HCT116 (cell line): ENCODE measurements at regions not wholly inside any gene's neighbourhood (a gene's known extent, or its start where the extent isn't known, plus 50 kb on each side); places are given as distances from the start of the nearest gene placed in this dataset.

Source experiments
- ATAC-seq: fragments of 200-7000 bp; cut with Tn5 transposase; 2 replicates; pipeline ENCODE4 v1.9.1; 2020; ENCODE audit warnings: mild to moderate bottlenecking, moderate library complexity
- BruUV-seq: library from RNA; stranded (reverse); fragments of 400-500 nt; replicated peaks from 2 replicates; lab custom pipeline; 2021; lab: Mats Ljungman, UMichigan
- CTCF ChIA-PET: fragments of 300-600 bp; sonication (Branson Sonifier 250); formaldehyde crosslinking; loops from one replicate; lab custom pipeline; 2021; ENCODE audit warnings: antibody characterized with exemption; lab: Charles Lee
- POLR2A ChIA-PET: fragments of 300-600, 350-600 bp; sonication (Branson Sonifier 250); formaldehyde crosslinking; loops from one replicate; lab custom pipeline; 2021; ENCODE audit warnings: antibody characterized with exemption; lab: Charles Lee
- RAD21 ChIA-PET, 2 experiments: fragments of 300-600 bp; sonication (Branson Sonifier 250); formaldehyde crosslinking; loops; one replicate each; lab custom pipeline; 2023; ENCODE audit warnings: low total read pairs in 2 of 2; ENCODE audit not compliant: uncharacterized antibody in 2 of 2, unreplicated experiment in 2 of 2, low non-redundant PET in 1 of 2; lab: Charles Lee
- DNase-seq: peaks from one replicate; pipeline ENCODE4 v3.0.0-alpha.2; 2010; ENCODE audit warnings: low read depth, low spot score
- H2AFZ ChIP-seq: fragments of 200-600 bp; shearing (Covaris generic), sonication (generic); 2 replicates; pipeline ENCODE4 v1.6.1; 2017; ENCODE audit warnings: low read depth, mixed run types, mixed read lengths, antibody characterized with exemption, low read length; ENCODE audit not compliant: poor library complexity, severe bottlenecking
- H3K27ac ChIP-seq: 2 replicates; pipeline ENCODE4 v1.5.1; 2012; ENCODE audit warnings: low read depth, low read length
- H3K27me3 ChIP-seq: fragments of 200-600 bp; sonication (generic); 2 replicates; pipeline ENCODE4 v1.6.1; 2016; ENCODE audit warnings: mixed run types, low read length, mixed read lengths; ENCODE audit not compliant: insufficient read depth
- H3K36me3 ChIP-seq, 2 experiments: fragments of 200-500 bp in 1 of 2; fragments of 200-600 bp in 1 of 2; sonication (Bioruptor generic) in 1 of 2; sonication (generic) in 1 of 2; 2 replicates each; pipeline versions ENCODE4 v1.5.1 to v1.6.1; 2014 to 2016; ENCODE audit warnings: low read length in 2 of 2, inconsistent platforms in 1 of 2, mixed read lengths in 1 of 2, mixed run types in 1 of 2; ENCODE audit not compliant: insufficient read depth in 2 of 2, control insufficient read depth in 1 of 2
- H3K4me1 ChIP-seq, 2 experiments: fragments of 200-600 bp in 1 of 2; sonication (generic) in 1 of 2; 2 replicates each; pipeline versions ENCODE4 v1.5.1 to v1.6.1; 2012 to 2017; ENCODE audit warnings: low read length in 2 of 2, inconsistent platforms in 1 of 2, mild to moderate bottlenecking in 1 of 2, mixed read lengths in 1 of 2, mixed run types in 1 of 2, moderate library complexity in 1 of 2; ENCODE audit not compliant: insufficient read depth in 2 of 2, control insufficient read depth in 1 of 2
- H3K4me2 ChIP-seq: fragments of 200-600 bp; sonication (generic); 2 replicates; pipeline ENCODE4 v1.6.1; 2017; ENCODE audit warnings: mixed run types, low read length, mixed read lengths
- H3K4me3 ChIP-seq, 2 experiments: fragments of 200-600 bp in 1 of 2; sonication (generic) in 1 of 2; replicated peaks in 1 of 2; 2 replicates each; pipeline ENCODE4 v1.5.1; 2011 to 2016; ENCODE audit warnings: low read length in 2 of 2, control low read depth in 1 of 2, low read depth in 1 of 2, mild to moderate bottlenecking in 1 of 2, mixed read lengths in 1 of 2, mixed run types in 1 of 2
- H3K79me2 ChIP-seq: fragments of 200-600 bp; sonication (generic); 2 replicates; pipeline ENCODE4 v1.6.1; 2017; ENCODE audit warnings: mild to moderate bottlenecking, mixed run types, low read length, moderate library complexity, mixed read lengths; ENCODE audit not compliant: insufficient read depth
- H3K9ac ChIP-seq: fragments of 200-600 bp; sonication (generic); 2 replicates; pipeline ENCODE4 v1.6.1; 2016; ENCODE audit warnings: low read length, mixed read lengths
- H3K9me2 ChIP-seq: fragments of 200-600 bp; sonication (generic), shearing (Covaris generic); 2 replicates; pipeline ENCODE4 v1.6.1; 2017; ENCODE audit warnings: mixed run types, mild to moderate bottlenecking, moderate library complexity; ENCODE audit not compliant: insufficient read depth
- H3K9me3 ChIP-seq, 2 experiments: fragments of 200-500 bp in 1 of 2; fragments of 200-600 bp in 1 of 2; sonication (Bioruptor generic) in 1 of 2; sonication (generic) in 1 of 2; 2 replicates each; pipeline ENCODE4 v1.6.1; 2014 to 2017; ENCODE audit warnings: low read length in 2 of 2, mixed read lengths in 2 of 2, inconsistent platforms in 1 of 2, low read depth in 1 of 2, mild to moderate bottlenecking in 1 of 2, mixed run types in 1 of 2, moderate library complexity in 1 of 2; ENCODE audit not compliant: control insufficient read depth in 1 of 2, insufficient read depth in 1 of 2
- H4K20me1 ChIP-seq: fragments of 200-600 bp; sonication (generic), shearing (Covaris generic); 2 replicates; pipeline ENCODE4 v1.6.1; 2017; ENCODE audit warnings: mixed run types, mild to moderate bottlenecking, moderate library complexity; ENCODE audit not compliant: insufficient read depth
- CBX3 ChIP-seq: IDR thresholded peaks from 2 replicates; pipeline ENCODE4 v1.6.1; 2012; ENCODE audit warnings: low read depth
- CEBPB ChIP-seq: IDR thresholded peaks from 2 replicates; pipeline ENCODE4 v1.6.1; 2012; ENCODE audit warnings: low read depth
- CTCF ChIP-seq, 3 experiments: fragments of 200-600 bp in 1 of 3; sonication (generic) in 1 of 3; IDR thresholded peaks in 2 of 3; conservative IDR thresholded peaks in 1 of 3; 2 replicates each; pipeline ENCODE4 v1.5.1; 2012 to 2017; ENCODE audit warnings: low read depth in 2 of 3, low read length in 2 of 3, antibody characterized with exemption in 1 of 3, borderline replicate concordance in 1 of 3, control low read depth in 1 of 3, mild to moderate bottlenecking in 1 of 3, mixed read lengths in 1 of 3, mixed run types in 1 of 3, moderate library complexity in 1 of 3; ENCODE audit not compliant: insufficient read depth in 1 of 3
- EGR1 ChIP-seq: IDR thresholded peaks from 2 replicates; pipeline ENCODE4 v1.6.1; 2012; ENCODE audit warnings: low read depth
- ELF1 ChIP-seq: IDR thresholded peaks from 2 replicates; pipeline ENCODE4 v1.6.1; 2012; ENCODE audit warnings: low read depth, borderline replicate concordance
- EZH2 ChIP-seq: fragments of 200-600 bp; sonication (generic); IDR thresholded peaks from 2 replicates; pipeline ENCODE4 v1.6.1; 2017; ENCODE audit warnings: antibody characterized with exemption, mixed run types
- EZH2phosphoT487 ChIP-seq: fragments of 200-600 bp; IDR thresholded peaks from 2 replicates; pipeline ENCODE4 v1.6.1; 2018; ENCODE audit warnings: antibody characterized with exemption, borderline replicate concordance
- JUND ChIP-seq: IDR thresholded peaks from 2 replicates; pipeline ENCODE4 v1.6.1; 2012
- POLR2A ChIP-seq: IDR thresholded peaks from 2 replicates; pipeline ENCODE4 v1.7.0; 2011; ENCODE audit warnings: borderline replicate concordance; ENCODE audit not compliant: insufficient read depth, insufficient read length; ENCODE audit errors: extremely low read depth
- POLR2AphosphoS5 ChIP-seq: IDR thresholded peaks from 2 replicates; pipeline ENCODE4 v1.6.1; 2011; ENCODE audit warnings: mild to moderate bottlenecking, low read depth, low read length, moderate library complexity
- RAD21 ChIP-seq: IDR thresholded peaks from 2 replicates; pipeline ENCODE4 v1.6.1; 2012; ENCODE audit warnings: low read depth, mild to moderate bottlenecking
- REST ChIP-seq: IDR thresholded peaks from 2 replicates; pipeline ENCODE4 v1.6.1; 2012; ENCODE audit warnings: low read depth
- SIN3A ChIP-seq: IDR thresholded peaks from 2 replicates; pipeline ENCODE4 v1.6.1; 2012; ENCODE audit warnings: low read depth
- SP1 ChIP-seq: IDR thresholded peaks from 2 replicates; pipeline ENCODE4 v1.6.1; 2012; ENCODE audit warnings: low read depth
- SRF ChIP-seq: IDR thresholded peaks from 2 replicates; pipeline ENCODE4 v1.6.1; 2012; ENCODE audit warnings: low read depth
- TCF7L2 ChIP-seq: IDR thresholded peaks from 2 replicates; pipeline ENCODE4 v1.7.0; 2011; ENCODE audit warnings: borderline replicate concordance, inconsistent platforms; ENCODE audit not compliant: insufficient read depth, insufficient read length; ENCODE audit errors: extremely low read depth
- ZFX ChIP-seq: fragments of 450-650 bp; IDR thresholded peaks from 2 replicates; pipeline ENCODE4 v1.6.1; 2017
- ZNF274 ChIP-seq: fragments of 200-500 bp; sonication (Bioruptor generic); IDR thresholded peaks from 2 replicates; pipeline ENCODE4 v1.6.1; 2014; ENCODE audit warnings: mild to moderate bottlenecking, low read depth, low read length, inconsistent platforms
- intact Hi-C: fragments of 100-400 bp; cut with micrococcal nuclease; formaldehyde crosslinking; loops from 2 replicates; pipeline ENCODE4 v1.10.0; 2022
- TF ChIP-seq, protein P1 (sequence below): IDR thresholded peaks from 2 replicates; pipeline ENCODE4 v1.6.1; 2012
- TF ChIP-seq, protein P2 (sequence below): IDR thresholded peaks from 2 replicates; pipeline ENCODE4 v1.6.1; 2011; ENCODE audit warnings: mild to moderate bottlenecking, low read length, moderate library complexity; ENCODE audit not compliant: insufficient replicate concordance; ENCODE audit errors: extremely low read depth

- TF ChIP-seq TCF7L2, result no peak
- TF ChIP-seq CEBPB, result no peak
- TF ChIP-seq CTCF (IDR thresholded peaks at IDR 0.05 in 2 of 3, conservative IDR thresholded peaks at IDR 0.05 in 1 of 3; ENCODE audit: borderline replicate concordance in 1 of 3, insufficient read depth in 1 of 3, low read depth in 2 of 3, low read length in 2 of 3), result no peak
- TF ChIP-seq, protein P1, sequence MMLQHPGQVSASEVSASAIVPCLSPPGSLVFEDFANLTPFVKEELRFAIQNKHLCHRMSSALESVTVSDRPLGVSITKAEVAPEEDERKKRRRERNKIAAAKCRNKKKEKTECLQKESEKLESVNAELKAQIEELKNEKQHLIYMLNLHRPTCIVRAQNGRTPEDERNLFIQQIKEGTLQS, result no peak
- no peak for TF ChIP-seq RAD21
- no peak for TF ChIP-seq CBX3
- TF ChIP-seq EZH2phosphoT487, result no peak
- TF ChIP-seq SP1, result no peak
- no peak for TF ChIP-seq JUND
- TF ChIP-seq POLR2A, result no peak
- no peak for TF ChIP-seq SRF
- no peak for TF ChIP-seq EGR1
- no peak for TF ChIP-seq ZNF274
- no peak for TF ChIP-seq EZH2
- no peak for TF ChIP-seq SIN3A
- no peak for TF ChIP-seq REST
- TF ChIP-seq, protein P2, sequence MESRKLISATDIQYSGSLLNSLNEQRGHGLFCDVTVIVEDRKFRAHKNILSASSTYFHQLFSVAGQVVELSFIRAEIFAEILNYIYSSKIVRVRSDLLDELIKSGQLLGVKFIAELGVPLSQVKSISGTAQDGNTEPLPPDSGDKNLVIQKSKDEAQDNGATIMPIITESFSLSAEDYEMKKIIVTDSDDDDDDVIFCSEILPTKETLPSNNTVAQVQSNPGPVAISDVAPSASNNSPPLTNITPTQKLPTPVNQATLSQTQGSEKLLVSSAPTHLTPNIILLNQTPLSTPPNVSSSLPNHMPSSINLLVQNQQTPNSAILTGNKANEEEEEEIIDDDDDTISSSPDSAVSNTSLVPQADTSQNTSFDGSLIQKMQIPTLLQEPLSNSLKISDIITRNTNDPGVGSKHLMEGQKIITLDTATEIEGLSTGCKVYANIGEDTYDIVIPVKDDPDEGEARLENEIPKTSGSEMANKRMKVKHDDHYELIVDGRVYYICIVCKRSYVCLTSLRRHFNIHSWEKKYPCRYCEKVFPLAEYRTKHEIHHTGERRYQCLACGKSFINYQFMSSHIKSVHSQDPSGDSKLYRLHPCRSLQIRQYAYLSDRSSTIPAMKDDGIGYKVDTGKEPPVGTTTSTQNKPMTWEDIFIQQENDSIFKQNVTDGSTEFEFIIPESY, result no peak
- TF ChIP-seq POLR2AphosphoS5, result no peak
- no peak for TF ChIP-seq ELF1
- TF ChIP-seq ZFX, result no peak
- ChIA-PET POLR2A (no interaction called here), CTCF (no interaction called here), RAD21 (no interaction called here)
- Histone ChIP-seq H3K4me3 (no peak overlapping the region), H3K36me3 (no peaks in the 10 kb centered on the region), H3K79me2 (no peaks in the 10 kb centered on the region), H3K9me3 (no peaks in the 10 kb centered on the region), H3K9ac (no peak overlapping the region), H3K4me1 (peaks cover 0 to 9% of the 10 kb centered on the region in 2 experiments; a peak in 1 of 4 replicates), H3K27ac (no peak overlapping the region), H4K20me1 (no peaks in the 10 kb centered on the region), H3K9me2 (no peaks in the 10 kb centered on the region), H3K4me2 (no peak overlapping the region), H3K27me3 (no peaks in the 10 kb centered on the region), H2AFZ (no peak overlapping the region)
- DNase-seq, result no peak
- intact Hi-C loops, result no loop called here
- no peak for ATAC-seq
- no TSS peak for BruUV-seq
Measured at GRCh38 chr9:79013715-79014610, 557.8 kb upstream of the TLE4 start.
